ENCODE measurements at regions not wholly inside any gene's neighbourhood (a gene's known extent, or its start where the extent isn't known, plus 50 kb on each side); places are given as distances from the start of the nearest gene placed in this dataset.
"Not testable (repeated sequence)": the region's sequence is repeated elsewhere in the genome, so short reads cannot be mapped to it uniquely, and the experiment has no call there.

DNA sequence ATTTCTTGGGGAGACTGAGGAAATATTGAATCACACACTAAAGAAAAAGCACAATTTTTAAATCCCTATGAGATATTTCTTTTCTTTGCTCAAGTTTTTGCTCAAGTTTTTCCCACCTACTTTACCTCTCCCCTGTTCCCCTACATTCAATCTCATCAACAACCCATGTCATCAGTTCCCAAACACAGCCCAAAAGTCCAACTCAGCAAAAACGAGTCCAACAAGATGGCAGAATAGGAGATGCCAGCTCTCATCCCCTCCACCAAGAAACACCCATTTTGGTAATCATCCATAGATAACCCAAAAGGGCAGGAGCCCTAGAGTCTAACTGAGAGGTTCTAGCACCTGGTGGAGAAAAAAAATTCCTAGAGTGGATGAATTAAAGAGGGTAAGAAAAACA is 152.5 kb upstream of the GHITM start:
- no peak for DNase-seq (ENCODE audit: low read depth)

DNA sequence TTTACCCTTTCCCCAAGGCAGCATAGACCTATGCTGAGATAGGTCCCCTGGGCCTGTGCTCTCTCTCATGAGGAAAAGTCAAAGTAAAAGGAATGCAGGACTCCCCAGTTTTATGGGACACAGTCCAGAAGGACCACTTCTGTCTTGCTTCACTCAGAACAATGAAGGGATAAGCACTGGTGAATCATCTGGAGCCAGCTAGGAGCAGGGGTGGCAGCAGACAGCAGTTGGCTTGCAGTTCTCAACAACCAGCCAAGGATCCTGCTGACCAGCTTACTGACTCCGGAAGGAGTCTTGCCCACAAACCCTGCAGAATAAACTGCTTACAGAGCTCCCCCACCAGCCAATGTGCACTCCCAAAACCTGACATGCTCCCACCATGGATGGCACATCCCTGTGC is 152.1 kb upstream of the GHITM start:
- no peak for DNase-seq (ENCODE audit: low read depth)

- no peak for DNase-seq (ENCODE audit: low read depth)
Measured at GRCh38 chr10:83988435-83988834, 150.9 kb upstream of the GHITM start.

DNA sequence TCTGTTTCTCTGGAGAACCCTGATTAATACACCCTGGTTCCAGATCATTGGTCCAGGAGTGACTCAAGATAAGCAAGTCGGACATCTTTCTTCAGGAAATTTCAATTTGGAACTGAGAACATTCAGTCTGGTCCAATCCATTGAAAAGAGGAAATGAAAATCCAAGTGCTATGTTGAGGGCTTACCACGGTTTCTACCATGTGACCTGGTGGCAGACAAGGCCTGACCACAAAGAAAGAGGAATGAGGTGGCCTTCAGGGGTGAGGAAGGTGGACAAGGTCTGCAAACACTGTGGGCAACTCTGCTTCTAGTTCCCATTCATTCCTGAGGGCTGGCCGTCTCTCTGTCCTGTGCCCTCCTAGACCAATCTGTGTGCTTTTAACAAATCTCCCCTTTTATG is 149.2 kb upstream of the GHITM start:
- DNase-seq (ENCODE audit: low read depth), result no peak

- no peak for DNase-seq (ENCODE audit: low read depth)
Measured at GRCh38 chr10:83991986-83992753, 147.1 kb upstream of the GHITM start.

DNA sequence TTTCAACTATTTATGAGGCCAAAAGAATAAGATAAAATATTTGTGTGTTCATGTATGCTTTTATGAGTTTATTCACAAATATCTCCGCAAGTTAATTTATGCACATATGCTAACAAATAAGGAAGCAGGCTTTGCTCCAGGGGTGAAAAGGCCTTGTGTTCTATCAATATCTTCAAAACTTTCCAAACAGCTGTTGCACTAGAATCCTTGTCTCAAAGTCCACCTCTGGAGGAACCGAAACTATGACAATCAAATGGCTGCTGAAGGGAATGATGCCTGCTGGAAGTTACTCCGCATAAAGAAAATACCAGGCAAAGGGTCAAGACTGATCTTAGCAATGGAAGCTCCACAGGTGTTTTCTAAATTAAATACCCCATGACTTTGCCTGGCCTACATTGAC is 145.0 kb upstream of the GHITM start:
- no peak for DNase-seq (ENCODE audit: low read depth)

DNA sequence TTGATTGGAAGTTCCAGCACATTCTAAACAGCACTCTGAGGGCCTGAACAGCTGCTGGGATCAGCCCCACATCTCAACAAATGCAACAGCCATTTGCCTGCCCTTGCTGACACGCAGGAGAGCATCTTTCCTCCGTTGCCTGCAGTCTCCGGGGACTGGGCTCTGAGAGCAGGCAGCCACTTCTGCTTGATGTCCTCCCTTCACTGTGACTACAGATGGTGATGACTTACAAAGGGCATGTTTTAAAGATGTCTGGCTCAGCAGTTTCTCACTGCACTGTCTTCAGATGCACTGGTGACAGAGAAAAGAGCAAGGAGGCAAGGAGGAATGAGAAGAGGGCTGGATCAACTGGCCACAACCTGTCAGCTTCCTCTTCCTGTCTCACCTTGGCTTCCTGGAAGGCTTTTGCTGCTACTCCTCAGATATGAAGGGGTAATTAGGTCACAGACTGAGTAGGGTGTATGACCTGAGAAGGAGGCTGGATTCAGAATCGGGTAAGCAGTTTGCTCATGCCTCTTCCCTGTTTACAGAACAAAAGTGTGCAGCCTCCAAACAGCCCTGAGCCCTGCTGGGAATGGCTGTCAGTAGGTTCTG is 143.5 kb upstream of the GHITM start:
- DNase-seq (ENCODE audit: low read depth), result no peak

DNA sequence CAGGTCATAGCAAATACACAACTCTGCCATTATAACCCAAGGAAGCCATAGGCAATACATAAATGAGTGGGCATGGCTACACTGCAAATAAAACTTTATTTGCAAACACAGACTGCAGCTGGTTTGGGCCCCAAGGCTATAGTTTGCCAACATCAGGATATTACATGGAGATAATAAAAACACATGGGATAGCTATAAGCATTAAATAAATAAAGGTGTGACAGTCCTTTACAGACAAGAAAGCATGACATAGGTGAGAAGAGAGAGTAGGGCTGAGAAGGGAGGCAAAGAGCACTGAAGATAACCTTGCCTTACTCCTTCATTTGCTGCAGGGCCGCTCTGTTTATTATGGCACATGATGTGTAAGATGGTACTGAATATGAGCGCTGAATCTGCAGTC is 135.1 kb upstream of the GHITM start:
- no peak for DNase-seq (ENCODE audit: low read depth)

GRCh38 chr10:84005403-84005802 is 133.9 kb upstream of the GHITM start:
- DNase-seq (ENCODE audit: low read depth), result no peak

GRCh38 chr10:84007482-84007881 is 131.8 kb upstream of the GHITM start:
- no peak for DNase-seq (ENCODE audit: low read depth)

DNA sequence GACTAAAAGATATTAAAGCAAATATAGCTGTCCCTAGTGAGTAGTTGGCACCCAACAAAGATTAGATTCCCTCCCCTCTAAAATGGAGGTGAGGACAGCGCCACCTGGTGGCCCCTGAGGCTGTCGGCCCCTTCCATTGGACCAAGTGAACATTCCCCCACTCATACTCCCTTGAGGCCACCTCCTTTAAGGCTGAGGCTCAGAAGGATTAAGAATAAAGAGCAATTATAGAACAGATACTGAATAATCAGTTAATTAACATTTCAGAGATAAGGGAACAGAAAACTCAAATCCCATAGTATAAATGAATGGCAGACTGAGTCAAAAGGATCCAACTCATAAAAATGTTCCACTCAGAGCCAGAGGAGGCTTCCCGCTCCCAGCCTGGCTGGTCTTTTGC is 130.4 kb upstream of the GHITM start:
- peak; percentile 7 for DNase-seq (ENCODE audit: low read depth)

DNA sequence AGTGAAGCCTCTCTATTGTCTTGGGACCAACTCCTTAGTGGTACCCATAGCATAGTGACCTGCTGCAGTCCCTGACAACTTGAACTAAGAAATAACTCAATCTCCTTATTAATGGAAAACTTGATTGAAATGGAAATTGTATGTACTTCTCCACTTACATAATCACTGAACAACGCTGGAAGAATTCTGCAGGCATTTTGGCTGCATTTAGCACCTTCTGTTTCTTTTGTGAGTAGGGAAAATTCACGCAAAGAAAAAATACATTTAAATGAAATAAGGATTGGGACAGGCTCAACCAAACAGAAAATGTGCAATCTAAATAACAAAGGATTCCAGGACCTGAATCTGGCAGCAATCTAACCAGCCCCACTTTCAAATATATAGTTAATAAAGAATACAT is 126.9 kb upstream of the GHITM start:
- DNase-seq (ENCODE audit: low read depth), result no peak

DNA sequence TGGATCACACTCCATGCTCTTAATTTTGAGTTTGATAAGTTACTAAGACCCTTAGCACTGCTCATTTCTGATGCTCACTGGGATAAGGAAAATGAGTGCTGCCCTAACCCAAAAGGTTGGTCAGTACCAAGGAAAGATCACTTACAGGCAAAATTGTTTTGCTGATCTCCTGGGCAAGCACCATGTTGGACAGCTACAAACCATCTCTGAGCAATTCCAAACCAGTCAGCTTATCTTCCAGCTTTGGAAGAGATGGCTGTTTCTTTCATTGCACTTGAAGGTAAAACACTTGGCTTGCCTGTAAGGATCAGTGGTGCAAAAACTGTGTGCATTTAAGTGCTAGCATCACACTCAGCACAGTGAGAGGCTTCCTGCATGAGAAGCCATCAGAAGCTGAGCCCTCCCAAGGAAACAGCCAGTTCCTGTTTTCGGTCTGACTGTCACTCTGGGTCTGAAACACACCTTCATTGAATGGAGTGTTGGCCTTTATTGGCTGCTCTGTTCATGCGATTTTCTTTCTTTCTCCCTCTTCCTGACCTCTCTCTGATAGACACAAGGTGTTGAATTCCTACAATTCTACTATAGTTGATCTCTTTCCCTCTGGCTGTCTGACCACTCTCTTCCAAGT is 126.4 kb upstream of the GHITM start:
- no peak for DNase-seq (ENCODE audit: low read depth)

GRCh38 chr10:84015877-84016595 is 123.3 kb upstream of the GHITM start:
- no peak for DNase-seq (ENCODE audit: low read depth)

GRCh38 chr10:84018826-84019225 is 120.5 kb upstream of the GHITM start:
- DNase-seq (ENCODE audit: low read depth), result no peak

DNA sequence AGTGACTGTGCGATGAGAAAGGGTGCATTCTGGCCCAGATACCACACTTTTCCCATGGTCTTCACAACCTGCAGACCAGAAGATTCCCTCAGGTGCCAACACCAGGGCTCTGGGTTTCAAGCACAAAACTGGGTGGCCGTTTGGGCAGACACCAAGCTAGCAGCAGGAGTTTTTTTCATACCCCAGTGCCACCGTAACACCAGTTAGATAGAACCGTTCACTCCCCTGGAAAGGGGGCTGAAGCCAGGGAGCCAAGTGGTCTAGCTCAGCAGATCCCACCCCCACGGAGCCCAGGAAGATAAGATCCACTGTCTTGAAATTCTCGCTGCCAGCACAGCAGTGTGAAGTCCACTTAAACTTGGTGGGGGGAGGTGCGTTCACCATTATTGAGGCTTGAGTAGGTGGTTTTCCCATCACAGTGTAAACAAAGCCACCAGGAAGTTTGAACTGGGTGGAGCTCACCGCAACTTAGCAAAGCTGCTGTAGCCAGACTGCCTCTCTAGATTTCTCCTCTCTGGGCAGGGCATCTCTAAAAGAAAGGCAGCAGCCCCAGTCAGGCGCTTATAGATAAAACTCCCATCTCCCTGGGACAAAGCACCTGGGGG is 119.4 kb upstream of the GHITM start:
- not testable (repeated sequence) for DNase-seq (ENCODE audit: low read depth)

GRCh38 chr10:84026821-84027257 is 112.5 kb upstream of the GHITM start:
- no peak for DNase-seq (ENCODE audit: low read depth)

DNA sequence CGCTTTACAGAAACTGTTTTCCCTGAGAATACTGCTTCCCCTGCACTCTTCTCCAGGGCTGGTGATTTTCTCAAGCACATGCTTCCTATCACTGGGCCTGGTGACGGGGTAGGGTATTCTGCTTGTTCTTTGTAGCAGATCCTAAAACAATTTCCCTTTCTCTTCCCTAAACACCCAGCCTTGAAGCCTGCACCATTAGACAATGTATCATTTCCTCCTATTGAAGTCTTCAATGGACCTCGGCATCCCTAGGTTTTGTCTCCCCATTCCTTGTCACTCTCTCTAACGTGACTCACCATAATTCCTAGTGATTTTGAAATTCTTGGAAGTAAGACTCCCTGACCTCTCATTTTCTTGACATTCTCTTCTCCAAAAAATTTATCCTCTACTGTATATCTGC is 109.5 kb upstream of the GHITM start:
- DNase-seq (ENCODE audit: low read depth), result no peak

- DNase-seq (ENCODE audit: low read depth), result no peak
Measured at GRCh38 chr10:84038035-84038434, 101.3 kb upstream of the GHITM start.

- no peak for DNase-seq (ENCODE audit: low read depth)
Measured at GRCh38 chr10:84039957-84040356, 99.4 kb upstream of the GHITM start.

- no peak for DNase-seq (ENCODE audit: low read depth)
Measured at GRCh38 chr10:84047258-84048010, 91.9 kb upstream of the GHITM start.

GRCh38 chr10:84049645-84050011 is 89.7 kb upstream of the GHITM start:
- no peak for DNase-seq (ENCODE audit: low read depth)

Measured in stimulated activated CD8-positive, alpha-beta memory T cell treated with anti-CD3 and anti-CD28 coated beads, Interleukin-4, amount 100 ng/mL, for 24 hours (primary cell).